Left ventricle myocardium inferior (tissue), 1 donor: ENCODE measurements at regions not wholly inside any gene's neighbourhood (a gene's known extent, or its start where the extent isn't known, plus 50 kb on each side); places are given as distances from the start of the nearest gene placed in this dataset.
"Not testable (repeated sequence)": the region's sequence is repeated elsewhere in the genome, so short reads cannot be mapped to it uniquely, and the experiment has no call there.

Experiments used
- DNase-seq: peaks from one replicate; pipeline ENCODE4 v3.0.0-alpha.2; 2020
- H3K27ac ChIP-seq: fragments of 200-600 bp; replicated peaks from 2 replicates; pipeline ENCODE4 v1.8.0; 2021
- H3K27me3 ChIP-seq: fragments of 200-600 bp; 2 replicates; pipeline ENCODE4 v1.8.0; 2021; ENCODE audit warnings: low read depth
- H3K36me3 ChIP-seq: fragments of 200-600 bp; 2 replicates; pipeline ENCODE4 v1.8.0; 2021
- H3K4me1 ChIP-seq: fragments of 200-600 bp; 2 replicates; pipeline ENCODE4 v1.8.0; 2021
- H3K4me3 ChIP-seq: fragments of 200-600 bp; 2 replicates; pipeline ENCODE4 v1.8.0; 2021; ENCODE audit warnings: mild to moderate bottlenecking, moderate library complexity
- H3K9me3 ChIP-seq: fragments of 200-600 bp; replicated peaks from 2 replicates; pipeline ENCODE4 v1.8.0; 2021
- CTCF ChIP-seq: fragments of 200-600 bp; IDR thresholded peaks from 2 replicates; pipeline ENCODE4 v1.8.0; 2021; ENCODE audit warnings: antibody characterized with exemption, mild to moderate bottlenecking, borderline replicate concordance
- intact Hi-C: fragments of 100-400 bp; cut with micrococcal nuclease; formaldehyde crosslinking; loops from one replicate; pipeline ENCODE4 v1.11.0; 2022
- donor health status: DM: no; HTN: yes; CAD: no; lungs with severe emphysema.

- intact Hi-C loops, result no loop called here
- H3K4me3 ChIP-seq, result no peak overlapping the region
- H3K9me3 ChIP-seq, result no peaks in the 10 kb centered on the region
- no peak for TF ChIP-seq CTCF
- H3K4me1 ChIP-seq, result no peaks in the 10 kb centered on the region
- H3K27ac ChIP-seq, result no peak overlapping the region
- DNase-seq, result no peak
- H3K36me3 ChIP-seq, result no peaks in the 10 kb centered on the region
- H3K27me3 ChIP-seq, result no peaks in the 10 kb centered on the region
These were observed 377.2 kb upstream of the SGO1 start for GRCh38 chr3:20563251-20563650.

GRCh38 chr3:20561166-20561565, 375.2 kb upstream of the SGO1 start:
- intact Hi-C loops, result no loop called here
- DNase-seq, result no peak
- no peaks in the 10 kb centered on the region for H3K4me1 ChIP-seq
- no peaks in the 10 kb centered on the region for H3K36me3 ChIP-seq
- H3K27me3 ChIP-seq, result no peaks in the 10 kb centered on the region
- H3K27ac ChIP-seq, result no peak overlapping the region
- no peak for TF ChIP-seq CTCF
- H3K9me3 ChIP-seq, result no peaks in the 10 kb centered on the region
- H3K4me3 ChIP-seq, result no peak overlapping the region

GRCh38 chr3:20560446-20560845, 374.4 kb upstream of the SGO1 start:
- H3K4me3 ChIP-seq, DNase-seq, intact Hi-C loops: not testable (repeated sequence)

GRCh38 chr3:20558161-20558560, 372.2 kb upstream of the SGO1 start:
- Histone ChIP-seq H3K27ac (no peak overlapping the region), H3K9me3 (no peaks in the 10 kb centered on the region), H3K4me3 (no peak overlapping the region), H3K4me1 (no peaks in the 10 kb centered on the region), H3K36me3 (no peaks in the 10 kb centered on the region), H3K27me3 (no peaks in the 10 kb centered on the region)
- intact Hi-C loops, result no loop called here
- no peak for DNase-seq
- TF ChIP-seq CTCF, result no peak

More at GRCh38 chr3:20560446-20560845, 374.4 kb upstream of the SGO1 start:
- H3K9me3 ChIP-seq, H3K4me1 ChIP-seq, H3K27me3 ChIP-seq, H3K36me3 ChIP-seq, H3K27ac ChIP-seq: not testable (repeated sequence)

GRCh38 chr3:20556661-20557060, 370.7 kb upstream of the SGO1 start:
- intact Hi-C loops, result no loop called here
- no peak for DNase-seq
- H3K27me3 ChIP-seq, result no peaks in the 10 kb centered on the region
- H3K36me3 ChIP-seq, result no peaks in the 10 kb centered on the region
- no peaks in the 10 kb centered on the region for H3K4me1 ChIP-seq
- no peaks in the 10 kb centered on the region for H3K9me3 ChIP-seq
- no peak overlapping the region for H3K27ac ChIP-seq
- H3K4me3 ChIP-seq, result no peak overlapping the region
- no peak for TF ChIP-seq CTCF

- H3K36me3 ChIP-seq, result no peaks in the 10 kb centered on the region
These were observed 366.7 kb upstream of the SGO1 start for GRCh38 chr3:20552605-20553275.

GRCh38 chr3:20547361-20548269, 361.6 kb upstream of the SGO1 start:
- H3K4me3 ChIP-seq, intact Hi-C loops, DNase-seq, H3K4me1 ChIP-seq, H3K36me3 ChIP-seq, H3K27ac ChIP-seq, H3K27me3 ChIP-seq, H3K9me3 ChIP-seq: not testable (repeated sequence)

More at GRCh38 chr3:20552605-20553275, 366.7 kb upstream of the SGO1 start:
- intact Hi-C loops, result no loop called here
- no peaks in the 10 kb centered on the region for H3K27me3 ChIP-seq
- H3K4me1 ChIP-seq, result no peaks in the 10 kb centered on the region
- DNase-seq, result no peak
- TF ChIP-seq CTCF, result no peak
- H3K4me3 ChIP-seq, result no peak overlapping the region
- no peak overlapping the region for H3K27ac ChIP-seq
- H3K9me3 ChIP-seq, result peaks cover 4% of the 10 kb centered on the region
